ENCODE measurements at regions not wholly inside any gene's neighbourhood (a gene's known extent, or its start where the extent isn't known, plus 50 kb on each side); places are given as distances from the start of the nearest gene placed in this dataset.

- no peaks in the 10 kb centered on the region for H3K9me3 Mint-ChIP-seq
- peaks cover 10% of the 10 kb centered on the region for H3K4me1 Mint-ChIP-seq (ENCODE audit: unreplicated experiment)
- H3K27me3 Mint-ChIP-seq, result no peaks in the 10 kb centered on the region
Observed at GRCh38 chrX:44708470-44708869, 135.4 kb upstream of the DUSP21 start.

GRCh38 chrX:44705817-44706551 is 137.8 kb upstream of the DUSP21 start:
- Mint-ChIP-seq H3K27me3 (no peaks in the 10 kb centered on the region), H3K36me3 (no peaks in the 10 kb centered on the region), H3K4me1 (ENCODE audit: unreplicated experiment) (peaks cover 10% of the 10 kb centered on the region), H3K4me3 (no peak overlapping the region), H3K27ac (peak overlapping the region; percentile 24), H3K9me3 (no peaks in the 10 kb centered on the region)
- no peak for DNase-seq (ENCODE audit: extremely low spot score, unreplicated experiment)
- TF ChIP-seq CTCF (conservative IDR thresholded peaks at IDR 0.05), result no peak

More at GRCh38 chrX:44708470-44708869, 135.4 kb upstream of the DUSP21 start:
- Mint-ChIP-seq H3K36me3 (no peaks in the 10 kb centered on the region), H3K4me3 (no peak overlapping the region), H3K27ac (no peak overlapping the region)
- TF ChIP-seq CTCF (conservative IDR thresholded peaks at IDR 0.05), result no peak
- DNase-seq (ENCODE audit: extremely low spot score, unreplicated experiment), result no peak

GRCh38 chrX:44698357-44698756 is 145.5 kb upstream of the DUSP21 start:
- no peak for TF ChIP-seq CTCF (conservative IDR thresholded peaks at IDR 0.05)

DNA sequence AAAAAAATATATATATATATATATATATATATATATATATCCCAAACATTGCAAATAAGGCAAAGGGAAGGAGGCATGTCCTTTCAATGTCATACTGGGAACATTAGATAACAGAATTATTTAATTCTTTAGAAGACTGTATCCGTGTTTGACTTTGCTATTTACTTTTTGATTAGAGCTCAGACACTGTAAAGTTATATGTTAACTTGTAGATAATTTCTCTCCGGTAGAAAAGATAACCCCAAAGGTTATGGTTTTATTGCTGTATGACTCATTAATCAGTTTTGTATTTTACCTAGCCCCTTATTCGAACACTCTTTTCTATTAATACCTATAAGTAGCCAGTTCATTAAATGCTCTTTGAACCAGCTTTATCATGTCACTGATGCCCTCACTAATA is 150.6 kb upstream of the DUSP21 start:
- Mint-ChIP-seq H3K36me3 (no peaks in the 10 kb centered on the region), H3K4me1 (ENCODE audit: unreplicated experiment) (no peaks in the 10 kb centered on the region), H3K27me3 (no peaks in the 10 kb centered on the region), H3K4me3 (no peak overlapping the region), H3K27ac (no peak overlapping the region), H3K9me3 (peaks cover 4% of the 10 kb centered on the region)
- DNase-seq (ENCODE audit: extremely low spot score, unreplicated experiment), result no peak
- TF ChIP-seq CTCF (conservative IDR thresholded peaks at IDR 0.05), result no peak

More at GRCh38 chrX:44698357-44698756, 145.5 kb upstream of the DUSP21 start:
- Mint-ChIP-seq H3K9me3 (no peaks in the 10 kb centered on the region), H3K36me3 (no peaks in the 10 kb centered on the region), H3K4me3 (no peak overlapping the region), H3K4me1 (ENCODE audit: unreplicated experiment) (no peaks in the 10 kb centered on the region), H3K27ac (no peak overlapping the region), H3K27me3 (no peaks in the 10 kb centered on the region)
- no peak for DNase-seq (ENCODE audit: extremely low spot score, unreplicated experiment)

GRCh38 chrX:44690129-44690528 is 147.5 kb upstream of the FUNDC1 start:
- Mint-ChIP-seq H3K4me3 (no peak overlapping the region), H3K27ac (no peak overlapping the region), H3K4me1 (ENCODE audit: unreplicated experiment) (no peaks in the 10 kb centered on the region), H3K9me3 (peaks cover 4% of the 10 kb centered on the region), H3K27me3 (no peaks in the 10 kb centered on the region), H3K36me3 (no peaks in the 10 kb centered on the region)
- TF ChIP-seq CTCF (conservative IDR thresholded peaks at IDR 0.05), result no peak
- DNase-seq (ENCODE audit: extremely low spot score, unreplicated experiment), result no peak
